Gastroesophageal sphincter (tissue), 4 donors: ENCODE measurements at regions not wholly inside any gene's neighbourhood (a gene's known extent, or its start where the extent isn't known, plus 50 kb on each side); places are given as distances from the start of the nearest gene placed in this dataset.

Experiments
- ATAC-seq: fragments of 150-250 bp; one replicate; pipeline ENCODE4 v1.9.1; 2016; ENCODE audit warnings: mild to moderate bottlenecking, moderate library complexity
- H3K27ac ChIP-seq, 4 donors: fragments of 200-600 bp; sonication (generic) in 3 of 4; 1 replicate in 3 of 4; 2 replicates in 1 of 4; pipeline ENCODE4 v1.5.1; 2016 to 2019
- H3K27me3 ChIP-seq: fragments of 200-600 bp; sonication (generic); one replicate; pipeline ENCODE4 v1.5.1; 2019
- H3K36me3 ChIP-seq, 2 donors: fragments of 200-600 bp; sonication (generic); one replicate each; pipeline ENCODE4 v1.5.1; 2019; ENCODE audit warnings: control low read depth in 1 of 2
- H3K4me1 ChIP-seq, 3 donors: fragments of 200-600 bp; sonication (generic); 1 replicate in 2 of 3; 2 replicates in 1 of 3; pipeline ENCODE4 v1.5.1; 2016 to 2019; ENCODE audit warnings: control low read depth in 2 of 3
- H3K4me3 ChIP-seq, 2 donors: fragments of 200-600 bp; sonication (generic); one replicate each; pipeline ENCODE4 v1.5.1; 2019; ENCODE audit warnings: mild to moderate bottlenecking in 1 of 2, moderate library complexity in 1 of 2
- H3K9me3 ChIP-seq, 3 donors: fragments of 200-600 bp; sonication (generic); one replicate each; pipeline ENCODE4 v1.5.1; 2017 to 2019; ENCODE audit warnings: control low read depth in 2 of 3
- CTCF ChIP-seq, 4 experiments: fragments of 200-600 bp in 2 of 4; fragments of 450-650 bp in 2 of 4; sonication (generic) in 1 of 4; IDR thresholded peaks; one replicate each; pipeline ENCODE4 v1.5.1; 2017 to 2019; ENCODE audit warnings: antibody characterized with exemption in 4 of 4, mild to moderate bottlenecking in 2 of 4, moderate library complexity in 2 of 4
- EP300 ChIP-seq: sonication (generic); formaldehyde crosslinking; IDR thresholded peaks from one replicate; pipeline ENCODE4 v1.6.1; 2017; ENCODE audit warnings: antibody characterized with exemption, mild to moderate bottlenecking
- POLR2A ChIP-seq, 2 donors: fragments of 450-650 bp; IDR thresholded peaks; one replicate each; pipeline ENCODE4 v1.6.1; 2017; ENCODE audit warnings: antibody characterized with exemption in 2 of 2, mild to moderate bottlenecking in 2 of 2, moderate library complexity in 1 of 2
- POLR2AphosphoS5 ChIP-seq: sonication (generic); formaldehyde crosslinking; IDR thresholded peaks from one replicate; pipeline ENCODE4 v1.6.1; 2017; ENCODE audit warnings: antibody characterized with exemption
- WGBS, 2 donors: methylation state at CpG; one replicate each; pipeline ENCODE4 v1.1.5; 2018; ENCODE audit warnings: low coverage in 1 of 2; 5-methylcytosine and 5-hydroxymethylcytosine counted together

- TF ChIP-seq CTCF (IDR thresholded peaks at IDR 0.05) (no peak), EP300 (no peak), POLR2A (IDR thresholded peaks at IDR 0.05) (no peak), POLR2AphosphoS5 (no peak)
- no peak overlapping the region for H3K27ac ChIP-seq
- 43 to 64% methylated on average over 4 of the region's 4 CpGs for WGBS, 2 donors
These were observed 83.3 kb upstream of the PPM1H start for GRCh38 chr12:63018273-63018672.

DNA sequence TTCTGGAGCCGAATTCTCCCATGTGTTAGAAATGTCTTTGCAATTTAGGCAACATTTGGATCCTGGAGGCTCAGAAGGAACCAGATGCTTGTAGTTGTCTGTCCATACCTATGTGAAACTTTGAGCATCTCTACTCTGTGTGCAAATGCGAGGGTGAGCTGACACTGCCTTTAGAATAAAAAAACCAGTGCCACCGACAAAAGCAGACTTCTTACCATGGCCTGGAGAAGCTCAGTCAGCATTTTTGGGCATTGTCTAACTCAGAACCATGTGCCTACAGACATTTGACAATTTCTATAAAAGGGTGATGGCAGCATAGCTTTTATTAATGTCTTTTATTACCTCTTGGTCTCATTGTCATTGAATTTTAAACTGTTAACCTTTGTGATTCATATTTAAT lies 78.4 kb upstream of the PPM1H start:
- no peaks in the 10 kb centered on the region for H3K27me3 ChIP-seq
- H3K27ac ChIP-seq: no peak overlapping the region
- no peak for ATAC-seq
- H3K9me3 ChIP-seq: no peaks in the 10 kb centered on the region
- no peaks in the 10 kb centered on the region for H3K4me1 ChIP-seq
- H3K4me3 ChIP-seq: no peak overlapping the region
- no peak for TF ChIP-seq POLR2AphosphoS5
- H3K36me3 ChIP-seq: no peaks in the 10 kb centered on the region
- WGBS, 2 donors: 72 to 82% methylated on average over 2 to 3 of the region's 3 CpGs

More at GRCh38 chr12:63018273-63018672, 83.3 kb upstream of the PPM1H start:
- ATAC-seq: no peak
- H3K4me3 ChIP-seq: no peak overlapping the region
- H3K36me3 ChIP-seq: no peaks in the 10 kb centered on the region
- H3K9me3 ChIP-seq: no peaks in the 10 kb centered on the region
- no peaks in the 10 kb centered on the region for H3K4me1 ChIP-seq
- H3K27me3 ChIP-seq: no peaks in the 10 kb centered on the region

DNA sequence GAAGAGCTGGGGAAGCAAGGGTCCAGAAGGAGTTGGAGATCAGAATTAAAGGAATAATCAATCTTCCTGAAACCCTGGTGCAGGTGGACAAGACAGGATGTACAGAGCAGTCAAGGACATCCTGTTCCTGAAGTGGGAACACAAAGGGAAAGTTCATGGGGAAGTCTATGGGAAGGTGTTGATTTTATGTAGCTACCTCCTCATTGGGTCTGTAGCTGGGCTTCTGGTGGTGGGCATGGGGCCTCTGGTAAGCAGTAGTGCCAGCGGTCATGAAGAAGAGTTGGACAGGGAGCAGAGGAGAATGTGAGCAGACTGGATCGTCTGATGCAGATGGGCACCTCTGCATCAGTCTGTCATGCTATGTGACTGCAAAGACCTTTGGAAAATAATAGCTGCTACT lies 75.7 kb upstream of the PPM1H start:
- TF ChIP-seq POLR2A (IDR thresholded peaks at IDR 0.05) (no peak), POLR2AphosphoS5 (no peak), CTCF (IDR thresholded peaks at IDR 0.05) (no peak), EP300 (no peak)
- no peaks in the 10 kb centered on the region for H3K9me3 ChIP-seq
- ATAC-seq: no peak
- no peaks in the 10 kb centered on the region for H3K27me3 ChIP-seq
- H3K36me3 ChIP-seq: no peaks in the 10 kb centered on the region
- 90% methylated on average over 2 of the region's 2 CpGs; no CpG with 5 or more reads in 1 of the 2 donors for WGBS, 2 donors
- H3K27ac ChIP-seq: no peak overlapping the region
- H3K4me3 ChIP-seq: no peak overlapping the region
- no peaks in the 10 kb centered on the region for H3K4me1 ChIP-seq

DNA sequence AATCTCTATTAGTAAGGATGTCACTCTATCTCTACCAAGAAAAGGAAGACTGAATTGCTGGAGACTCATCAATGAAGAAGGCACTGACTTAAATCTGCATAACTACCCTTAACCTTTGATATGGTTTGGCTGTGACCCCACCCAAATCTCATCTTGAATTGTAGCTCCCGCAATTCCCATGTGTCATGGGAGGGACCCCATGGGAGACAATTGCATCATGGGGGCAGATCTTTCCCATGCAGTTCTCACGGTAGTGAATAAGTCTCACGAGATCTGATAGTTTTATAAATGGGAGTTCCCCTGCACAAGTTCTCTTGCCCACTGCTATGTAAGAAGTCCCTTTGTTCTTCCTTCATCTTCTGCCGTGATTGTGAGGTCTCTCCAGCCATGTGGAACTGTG lies 73.4 kb upstream of the PPM1H start:
- H3K27me3 ChIP-seq: no peaks in the 10 kb centered on the region
- no peak overlapping the region for H3K27ac ChIP-seq
- WGBS, 2 donors: 82 to 86% methylated on average over 4 of the region's 4 CpGs
- TF ChIP-seq POLR2A (IDR thresholded peaks at IDR 0.05): no peak
- TF ChIP-seq EP300: no peak
- no peak for TF ChIP-seq POLR2AphosphoS5
- no peak for TF ChIP-seq CTCF (IDR thresholded peaks at IDR 0.05)
- H3K9me3 ChIP-seq: no peaks in the 10 kb centered on the region
- no peaks in the 10 kb centered on the region for H3K4me1 ChIP-seq
- no peaks in the 10 kb centered on the region for H3K36me3 ChIP-seq
- ATAC-seq: no peak
- H3K4me3 ChIP-seq: no peak overlapping the region

GRCh38 chr12:63007726-63008125 lies 72.8 kb upstream of the PPM1H start:
- ATAC-seq: no peak
- H3K9me3 ChIP-seq: no peaks in the 10 kb centered on the region
- no peak overlapping the region for H3K27ac ChIP-seq
- H3K4me3 ChIP-seq: no peak overlapping the region
- H3K36me3 ChIP-seq: no peaks in the 10 kb centered on the region
- 44 to 61% methylated on average over 5 to 6 of the region's 6 CpGs for WGBS, 2 donors
- no peaks in the 10 kb centered on the region for H3K27me3 ChIP-seq
- H3K4me1 ChIP-seq: no peaks in the 10 kb centered on the region
- no peak for TF ChIP-seq EP300
- TF ChIP-seq CTCF (IDR thresholded peaks at IDR 0.05): no peak
- no peak for TF ChIP-seq POLR2AphosphoS5
- TF ChIP-seq POLR2A (IDR thresholded peaks at IDR 0.05): no peak

GRCh38 chr12:63006536-63006935 lies 71.6 kb upstream of the PPM1H start:
- Histone ChIP-seq H3K4me1 (no peaks in the 10 kb centered on the region), H3K36me3 (no peaks in the 10 kb centered on the region), H3K27ac (no peak overlapping the region), H3K27me3 (no peaks in the 10 kb centered on the region), H3K4me3 (no peak overlapping the region), H3K9me3 (peaks cover 0 to 6% (median 0%) of the 10 kb centered on the region in 3 donors)
- ATAC-seq: no peak
- TF ChIP-seq EP300 (no peak), POLR2AphosphoS5 (no peak), CTCF (IDR thresholded peaks at IDR 0.05) (no peak), POLR2A (IDR thresholded peaks at IDR 0.05) (no peak)
- WGBS, 2 donors: 55 to 60% methylated on average over 4 of the region's 4 CpGs
